ENCODE measurements at regions not wholly inside any gene's neighbourhood (a gene's known extent, or its start where the extent isn't known, plus 50 kb on each side); places are given as distances from the start of the nearest gene placed in this dataset.

- H3K27me3 ChIP-seq: no peaks in the 10 kb centered on the region
- no peaks in the 10 kb centered on the region for H4K20me1 ChIP-seq (ENCODE audit: insufficient read depth, poor library complexity, severe bottlenecking)
- no peak overlapping the region for H3K27ac ChIP-seq
- 90% methylated on average over 3 of the region's 3 CpGs for WGBS (ENCODE audit: low lambda C conversion rate, missing lambda C conversion rate)
- no peak overlapping the region for H2AFZ ChIP-seq
- no peaks in the 10 kb centered on the region for H3K9me3 ChIP-seq (ENCODE audit: low read depth)
- H3K4me1 ChIP-seq (ENCODE audit: insufficient read depth): no peaks in the 10 kb centered on the region
- H3K4me2 ChIP-seq: no peak overlapping the region
- no peaks in the 10 kb centered on the region for H3K36me3 ChIP-seq (replicated peaks; ENCODE audit: insufficient read depth, low read depth)
- TF ChIP-seq EZH2phosphoT487 (IDR thresholded peaks at IDR 0.05; ENCODE audit: low read depth, severe bottlenecking, unreplicated experiment) (no peak), EZH2 (IDR thresholded peaks at IDR 0.05; ENCODE audit: borderline replicate concordance) (no peak), CTCF (IDR thresholded peaks at IDR 0.05; ENCODE audit: poor library complexity) (no peak)
- H3K9me2 ChIP-seq (replicated peaks; ENCODE audit: insufficient read depth): no peaks in the 10 kb centered on the region
- no peaks in the 10 kb centered on the region for H3K79me2 ChIP-seq
- DNase-seq (ENCODE audit: low spot score): no peak
- no peak overlapping the region for H3K4me3 ChIP-seq
These were observed 180.6 kb upstream of the CDH8 start for GRCh38 chr16:62216837-62217236.

GRCh38 chr16:62213763-62214162 lies 177.5 kb upstream of the CDH8 start:
- 74% methylated on average over 2 of the region's 2 CpGs for WGBS (ENCODE audit: low lambda C conversion rate, missing lambda C conversion rate)
- no peaks in the 10 kb centered on the region for H3K36me3 ChIP-seq (replicated peaks; ENCODE audit: insufficient read depth, low read depth)
- TF ChIP-seq EZH2 (IDR thresholded peaks at IDR 0.05; ENCODE audit: borderline replicate concordance) (no peak), CTCF (IDR thresholded peaks at IDR 0.05; ENCODE audit: poor library complexity) (no peak), EZH2phosphoT487 (IDR thresholded peaks at IDR 0.05; ENCODE audit: low read depth, severe bottlenecking, unreplicated experiment) (no peak)
- H3K27me3 ChIP-seq: no peaks in the 10 kb centered on the region
- no peaks in the 10 kb centered on the region for H3K9me2 ChIP-seq (replicated peaks; ENCODE audit: insufficient read depth)
- no peak for DNase-seq (ENCODE audit: low spot score)
- no peak overlapping the region for H3K27ac ChIP-seq
- no peaks in the 10 kb centered on the region for H3K4me1 ChIP-seq (ENCODE audit: insufficient read depth)
- no peak overlapping the region for H3K4me3 ChIP-seq
- no peaks in the 10 kb centered on the region for H4K20me1 ChIP-seq (ENCODE audit: insufficient read depth, poor library complexity, severe bottlenecking)
- H3K4me2 ChIP-seq: no peak overlapping the region
- H3K79me2 ChIP-seq: no peaks in the 10 kb centered on the region
- no peaks in the 10 kb centered on the region for H3K9me3 ChIP-seq (ENCODE audit: low read depth)
- no peak overlapping the region for H2AFZ ChIP-seq

GRCh38 chr16:62208934-62209333 lies 172.7 kb upstream of the CDH8 start:
- no peaks in the 10 kb centered on the region for H4K20me1 ChIP-seq (ENCODE audit: insufficient read depth, poor library complexity, severe bottlenecking)
- no peak overlapping the region for H2AFZ ChIP-seq
- no peak overlapping the region for H3K4me2 ChIP-seq
- no peak overlapping the region for H3K27ac ChIP-seq
- H3K9me3 ChIP-seq (ENCODE audit: low read depth): no peaks in the 10 kb centered on the region
- H3K79me2 ChIP-seq: no peaks in the 10 kb centered on the region
- H3K36me3 ChIP-seq (replicated peaks; ENCODE audit: insufficient read depth, low read depth): no peaks in the 10 kb centered on the region
- H3K9me2 ChIP-seq (replicated peaks; ENCODE audit: insufficient read depth): no peaks in the 10 kb centered on the region
- TF ChIP-seq CTCF (IDR thresholded peaks at IDR 0.05; ENCODE audit: poor library complexity) (no peak), EZH2 (IDR thresholded peaks at IDR 0.05; ENCODE audit: borderline replicate concordance) (no peak), EZH2phosphoT487 (IDR thresholded peaks at IDR 0.05; ENCODE audit: low read depth, severe bottlenecking, unreplicated experiment) (no peak)
- no peak for DNase-seq (ENCODE audit: low spot score)
- no peaks in the 10 kb centered on the region for H3K4me1 ChIP-seq (ENCODE audit: insufficient read depth)
- WGBS (ENCODE audit: low lambda C conversion rate, missing lambda C conversion rate): 82% methylated on average over 4 of the region's 4 CpGs
- no peak overlapping the region for H3K4me3 ChIP-seq
- H3K27me3 ChIP-seq: no peaks in the 10 kb centered on the region

- Histone ChIP-seq H3K4me2 (no peak overlapping the region), H3K27ac (no peak overlapping the region), H2AFZ (no peak overlapping the region), H3K36me3 (replicated peaks; ENCODE audit: insufficient read depth, low read depth) (no peaks in the 10 kb centered on the region), H3K79me2 (no peaks in the 10 kb centered on the region), H3K9me3 (ENCODE audit: low read depth) (no peaks in the 10 kb centered on the region), H4K20me1 (ENCODE audit: insufficient read depth, poor library complexity, severe bottlenecking) (no peaks in the 10 kb centered on the region), H3K4me3 (no peak overlapping the region), H3K4me1 (ENCODE audit: insufficient read depth) (no peaks in the 10 kb centered on the region), H3K27me3 (no peaks in the 10 kb centered on the region), H3K9me2 (replicated peaks; ENCODE audit: insufficient read depth) (no peaks in the 10 kb centered on the region)
- 0% methylated on average over 1 of the region's 1 CpG for WGBS (ENCODE audit: low lambda C conversion rate, missing lambda C conversion rate)
- DNase-seq (ENCODE audit: low spot score): no peak
- TF ChIP-seq EZH2 (IDR thresholded peaks at IDR 0.05; ENCODE audit: borderline replicate concordance): no peak
- TF ChIP-seq CTCF (IDR thresholded peaks at IDR 0.05; ENCODE audit: poor library complexity): no peak
- no peak for TF ChIP-seq EZH2phosphoT487 (IDR thresholded peaks at IDR 0.05; ENCODE audit: low read depth, severe bottlenecking, unreplicated experiment)
These were observed 169.2 kb upstream of the CDH8 start for GRCh38 chr16:62205459-62205858.
